TTC549 (cell line): ENCODE measurements at regions not wholly inside any gene's neighbourhood (a gene's known extent, or its start where the extent isn't known, plus 50 kb on each side); places are given as distances from the start of the nearest gene placed in this dataset.
"Not testable (repeated sequence)": the region's sequence is repeated elsewhere in the genome, so short reads cannot be mapped to it uniquely, and the experiment has no call there.

Experiments
- FAIRE-seq: peaks from 2 replicates; lab custom pipeline; 2012; peaks lifted over from hg19 to GRCh38; lab: Jason Lieb, UNC

DNA sequence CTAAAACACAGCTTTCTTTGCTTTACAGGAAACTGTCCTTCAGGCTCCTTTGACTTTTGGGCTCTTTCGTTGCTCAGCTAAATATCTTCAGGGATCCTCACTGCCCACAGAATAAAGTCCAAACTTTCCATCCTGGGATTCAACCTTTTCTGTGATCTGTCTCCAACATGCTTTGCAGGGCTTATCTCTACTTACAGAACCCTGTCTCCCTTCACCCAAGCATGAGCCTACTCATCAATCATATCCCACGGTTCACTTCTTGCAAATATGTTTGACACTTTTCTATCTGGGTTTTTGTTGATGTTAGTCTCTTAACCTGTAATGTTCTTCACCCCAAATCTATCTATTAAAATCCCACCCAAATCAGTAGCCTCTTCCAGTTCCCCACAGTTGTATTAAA, 93.5 kb upstream of the ADRA1D start:
- FAIRE-seq: no peak

DNA sequence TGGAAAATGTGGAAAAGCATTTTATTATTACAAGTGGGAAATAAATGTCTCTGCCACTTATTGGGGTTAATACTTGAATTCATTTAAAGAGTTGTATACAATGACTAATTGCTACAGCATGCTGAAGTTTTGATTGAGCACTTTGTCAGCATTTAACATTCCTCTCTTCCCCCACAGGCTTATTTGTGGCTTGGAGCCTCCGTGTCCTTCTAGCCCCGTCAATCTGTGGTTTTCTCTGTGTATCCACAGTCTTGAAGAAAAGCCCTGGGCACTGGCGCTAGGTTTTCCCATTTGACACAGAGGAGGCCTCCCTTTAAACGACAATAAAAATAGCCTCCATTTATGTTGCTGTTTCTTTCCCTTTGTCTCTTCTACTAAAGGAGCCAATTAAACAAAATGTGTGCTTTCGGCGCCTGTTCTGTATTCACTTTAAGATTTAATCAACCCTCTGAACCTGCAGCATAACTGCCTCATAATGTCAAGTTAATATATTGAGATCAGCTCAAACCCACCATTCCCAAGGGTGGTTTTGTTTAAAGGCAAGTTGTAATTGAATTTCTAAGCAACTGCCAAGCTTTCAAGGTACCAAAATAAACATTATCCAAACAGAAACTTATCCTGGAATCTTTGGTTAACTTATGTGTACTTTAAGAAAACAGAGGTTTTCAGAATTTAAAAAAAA, 92.9 kb upstream of the ADRA1D start:
- FAIRE-seq: no peak

DNA sequence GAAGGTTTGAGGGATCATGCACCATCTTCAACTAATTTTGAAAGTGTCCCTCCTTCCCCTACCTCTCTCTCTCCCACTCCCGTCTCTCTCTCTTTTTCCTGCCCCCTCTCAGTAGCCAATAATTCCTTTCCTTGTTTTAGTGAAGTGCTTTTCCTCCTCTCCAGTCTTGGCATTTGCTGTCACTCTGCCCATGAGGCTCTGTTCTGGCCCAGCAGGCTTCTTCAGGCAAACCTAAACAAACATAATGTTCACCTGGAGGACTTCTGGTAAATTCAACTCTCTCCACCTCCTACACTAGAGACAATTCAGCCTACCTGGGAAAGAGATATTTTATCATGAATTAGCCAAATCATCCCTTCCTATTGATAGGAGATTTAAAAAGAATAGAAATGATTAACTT, 86.6 kb upstream of the ADRA1D start:
- no peak for FAIRE-seq

DNA sequence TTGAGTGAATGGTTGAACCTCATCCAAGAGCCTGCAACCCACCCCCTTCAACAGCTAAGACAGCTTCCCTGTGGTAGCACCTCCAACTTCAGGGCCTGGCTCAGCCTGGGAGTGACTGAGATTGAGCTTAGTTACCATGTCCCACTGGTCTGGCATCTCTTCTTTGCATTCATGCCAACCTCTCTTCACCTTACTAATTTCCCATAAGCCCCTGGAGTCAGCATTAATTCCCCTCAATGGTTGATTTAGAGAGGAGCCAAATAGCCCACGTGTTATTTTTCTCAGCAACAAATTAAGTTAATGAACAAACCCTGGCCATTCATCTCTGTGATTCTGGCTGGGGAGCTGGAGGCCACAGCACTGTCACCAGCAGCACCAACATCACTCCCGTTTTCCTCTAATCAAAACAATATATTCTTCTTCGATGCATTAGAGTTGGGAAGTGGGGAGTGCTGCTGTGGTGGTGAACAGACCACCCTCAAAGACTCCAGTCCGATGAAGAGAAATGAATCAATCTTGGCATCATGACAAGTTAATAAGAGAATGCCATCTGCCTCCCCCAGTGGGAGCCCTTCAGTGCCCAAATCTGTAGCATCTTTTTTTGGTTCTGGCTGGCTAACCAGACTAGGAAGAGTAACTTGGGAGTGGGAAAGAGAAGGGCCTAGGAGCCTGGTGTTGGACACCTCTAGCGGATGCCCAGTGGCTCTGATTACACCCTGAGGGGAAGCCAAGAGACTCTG, 83.2 kb upstream of the ADRA1D start:
- FAIRE-seq: no peak

DNA sequence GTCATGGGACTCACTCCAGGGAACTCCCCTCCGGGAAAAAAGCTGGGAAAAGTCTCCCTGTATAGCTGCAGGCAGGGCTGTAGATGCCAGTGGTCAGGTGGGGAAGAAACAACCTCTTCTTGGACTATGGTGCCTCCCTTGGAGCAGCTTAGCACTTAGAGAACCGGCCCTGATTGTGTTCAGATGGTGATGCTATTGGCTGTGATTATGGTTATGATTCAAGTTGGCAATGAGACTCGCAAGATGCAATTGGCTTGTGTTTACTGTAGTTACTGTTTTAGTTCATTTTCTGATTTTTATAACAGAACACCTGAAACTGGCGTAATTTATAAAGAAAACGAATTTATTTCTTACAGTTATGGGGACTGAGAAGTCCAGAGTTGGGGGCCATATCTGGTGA, 80.9 kb upstream of the ADRA1D start:
- no peak for FAIRE-seq

DNA sequence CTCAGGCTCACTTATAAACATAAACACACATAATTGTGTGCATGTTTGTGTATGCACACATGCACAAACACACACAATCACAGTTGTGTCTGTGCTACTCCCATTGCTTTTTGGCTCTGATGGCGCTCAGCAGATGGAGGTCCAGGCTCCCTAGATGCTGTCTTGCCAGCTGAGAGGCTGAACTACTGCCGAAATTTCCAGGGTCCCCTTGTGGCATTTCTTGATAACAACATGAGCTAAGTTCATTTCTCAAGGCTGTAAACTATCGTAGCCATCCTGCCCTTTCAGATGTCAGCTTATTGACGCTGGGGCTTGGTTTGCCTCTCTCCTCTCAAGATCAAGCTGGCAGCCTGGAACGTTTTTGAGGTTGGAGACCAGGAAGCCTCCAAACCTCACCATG, 80.1 kb upstream of the ADRA1D start:
- FAIRE-seq: no peak

DNA sequence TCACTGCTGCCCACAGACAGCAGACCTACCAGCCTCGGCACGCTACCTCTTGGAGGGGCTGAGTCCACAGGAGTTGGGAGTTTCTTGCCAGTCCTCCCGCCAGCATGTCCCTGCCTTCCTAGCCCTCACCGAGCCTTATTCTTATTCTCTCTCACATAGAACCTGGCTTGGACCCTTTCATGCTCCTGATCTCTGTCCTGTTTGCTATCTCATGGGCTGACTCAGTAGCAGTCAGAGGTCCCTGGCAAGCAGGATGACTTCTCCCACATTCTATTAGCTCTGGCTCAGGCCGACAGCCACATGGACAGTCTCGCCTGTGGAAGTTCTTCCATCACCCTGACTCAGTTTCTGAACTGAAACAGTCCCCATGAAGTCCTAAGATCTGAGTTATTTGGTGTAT, 79.5 kb upstream of the ADRA1D start:
- FAIRE-seq: no peak

DNA sequence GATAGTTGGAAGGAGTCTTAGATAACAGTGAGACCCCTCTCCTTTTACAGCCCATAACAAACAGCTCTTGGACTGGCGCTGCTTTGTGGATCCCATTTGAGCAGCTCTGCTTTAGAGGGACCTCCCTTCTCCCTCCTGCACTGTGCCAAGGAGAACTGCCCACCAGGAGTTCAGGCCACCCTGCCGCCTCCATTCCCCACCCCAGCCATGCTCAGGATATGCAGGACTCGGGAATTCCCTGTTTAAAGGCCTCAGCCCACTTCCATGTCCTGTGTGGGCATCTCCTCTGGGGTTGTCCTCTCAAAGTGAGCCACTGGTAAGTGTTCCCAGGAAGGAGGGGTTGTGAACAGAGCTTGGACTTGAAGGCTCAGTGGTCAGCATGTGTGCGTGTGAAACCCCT, 78.9 kb upstream of the ADRA1D start:
- FAIRE-seq: no peak

DNA sequence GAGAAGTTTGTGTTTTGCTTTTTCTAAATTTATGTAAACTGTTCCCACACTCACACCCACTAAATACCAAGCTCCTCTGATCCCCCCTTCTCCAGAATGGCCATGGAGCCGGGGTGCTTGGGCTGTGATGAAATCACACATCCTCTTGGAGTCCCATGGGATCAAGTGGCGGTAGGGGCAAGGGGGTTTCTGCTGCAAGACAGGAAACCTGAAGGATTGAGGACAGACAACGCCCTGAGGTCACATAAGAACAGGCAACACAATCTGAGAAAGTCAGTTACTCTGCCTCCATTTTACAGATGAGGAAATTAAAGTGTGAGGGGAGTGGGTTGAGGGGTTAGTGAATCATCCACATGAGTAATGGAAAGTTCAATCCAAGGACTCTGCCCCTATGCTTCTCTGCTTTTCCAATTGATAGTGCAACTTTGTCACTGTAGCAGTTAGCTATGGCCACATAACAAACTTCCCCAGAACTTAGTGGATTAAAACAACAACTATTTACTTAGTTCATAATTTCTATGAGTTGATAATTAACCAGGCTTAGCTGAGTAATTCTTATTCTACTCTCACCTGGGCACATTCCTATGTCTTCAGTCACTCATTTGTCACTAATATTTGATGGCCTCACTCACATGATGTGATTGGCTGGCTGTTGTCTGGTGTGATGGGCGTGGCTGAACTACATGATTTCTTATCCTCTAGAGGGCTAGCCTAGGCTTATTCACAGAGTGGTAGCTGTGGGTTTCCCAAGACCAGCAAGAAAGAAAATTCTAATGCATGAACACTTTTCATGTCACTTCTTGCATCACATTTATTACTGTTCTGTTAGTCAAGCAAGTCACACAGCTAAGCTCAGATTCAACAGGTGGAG, 77.3 kb upstream of the ADRA1D start:
- FAIRE-seq: no peak

DNA sequence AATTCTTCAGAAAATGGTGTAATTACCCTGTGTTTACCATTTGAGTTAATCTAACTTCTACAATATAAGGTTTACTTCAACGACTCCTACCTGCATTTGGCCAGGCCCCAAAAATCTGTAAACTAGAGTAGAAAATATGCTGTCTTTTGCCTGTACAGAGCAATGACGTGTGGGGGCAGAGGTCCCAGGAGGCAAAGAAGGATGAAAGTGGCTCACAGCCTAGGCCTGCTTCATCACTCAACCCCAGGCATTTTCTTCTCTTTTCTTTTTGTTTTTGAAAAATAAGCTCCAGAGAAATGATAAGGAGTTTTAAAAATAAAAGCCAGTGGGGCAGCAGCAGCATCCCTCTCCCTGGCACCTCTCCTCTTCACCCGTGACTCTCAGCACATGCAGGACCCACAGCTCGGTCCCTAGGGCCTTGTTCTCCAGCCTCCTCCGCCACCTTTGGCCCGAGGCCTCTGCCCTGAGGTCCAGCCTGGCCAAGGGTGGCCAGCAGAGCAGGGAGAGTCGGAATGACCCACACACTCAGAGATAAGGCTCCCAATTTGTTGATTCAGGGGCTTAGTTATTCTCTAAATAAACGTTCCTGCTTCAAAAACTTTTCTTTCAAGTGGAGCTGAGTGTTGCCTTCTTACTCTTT, 76.6 kb upstream of the ADRA1D start:
- no peak for FAIRE-seq

DNA sequence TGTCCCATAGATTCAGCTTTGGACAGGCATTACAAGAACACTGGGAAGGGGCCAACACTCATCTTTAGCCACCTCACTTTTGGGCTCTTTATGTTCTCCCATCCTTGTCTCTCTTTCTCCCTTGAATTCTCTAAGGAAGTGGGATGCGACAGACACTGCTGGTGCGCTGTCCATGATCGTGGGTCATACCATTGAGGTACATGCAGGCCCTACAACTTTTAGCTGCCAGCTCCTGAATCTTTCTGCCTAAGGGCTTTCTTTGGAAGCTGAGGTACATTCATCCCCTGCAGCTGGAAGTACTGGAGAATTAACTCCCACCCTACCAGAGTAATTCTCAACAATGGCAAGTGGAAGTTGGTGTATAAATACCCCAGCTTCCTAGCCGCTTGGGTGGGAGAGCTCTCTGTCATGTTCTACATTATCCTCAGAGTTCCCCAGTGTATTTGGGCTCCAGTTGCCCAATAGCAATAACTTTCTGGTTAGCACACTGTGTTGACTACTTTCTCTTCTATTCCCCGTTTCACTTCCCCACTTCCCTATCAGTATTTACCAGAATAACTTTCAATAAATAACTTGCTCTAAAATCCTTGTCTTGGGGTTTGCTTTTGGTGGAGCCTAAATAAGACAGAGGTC, 75.6 kb upstream of the ADRA1D start:
- no peak for FAIRE-seq

DNA sequence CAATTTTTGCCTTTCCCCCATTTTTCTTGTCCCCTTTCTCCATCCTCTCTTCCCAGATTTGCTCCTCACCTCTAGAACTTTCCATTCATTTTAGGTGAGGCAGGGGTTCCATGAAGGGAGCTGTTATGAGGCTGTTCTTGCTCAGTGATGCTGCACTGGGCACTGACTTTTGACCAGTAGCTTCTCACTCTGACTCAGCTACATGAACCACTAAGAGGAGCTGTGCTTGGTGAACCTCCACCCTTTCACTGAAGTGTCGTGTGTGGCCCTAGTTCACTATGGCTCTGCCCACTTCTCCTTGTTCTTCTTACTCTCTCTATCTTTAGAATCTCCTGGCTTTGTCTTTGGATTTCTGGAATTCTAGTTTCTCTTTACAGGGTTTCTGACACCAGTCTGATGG, 73.4 kb upstream of the ADRA1D start:
- FAIRE-seq: no peak

DNA sequence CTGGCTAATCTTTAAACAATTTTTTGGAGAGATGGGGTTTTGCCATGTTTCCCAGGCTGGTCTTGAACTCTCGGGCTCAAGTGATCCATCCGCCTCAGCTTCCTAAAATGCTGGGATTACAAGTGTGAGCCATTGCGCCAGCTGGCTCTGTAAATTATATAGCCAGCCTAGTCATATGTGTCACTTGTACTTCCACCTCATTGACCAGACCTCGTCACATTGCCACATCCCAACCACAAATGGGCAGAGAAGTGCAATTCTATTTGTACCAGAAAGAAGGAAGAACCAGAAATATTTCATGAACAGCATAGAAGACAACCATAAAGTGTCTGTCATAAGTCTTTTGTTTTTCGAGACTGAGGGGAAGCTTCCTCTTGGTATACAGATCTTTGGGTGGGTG, 71.2 kb upstream of the ADRA1D start:
- FAIRE-seq: no peak

DNA sequence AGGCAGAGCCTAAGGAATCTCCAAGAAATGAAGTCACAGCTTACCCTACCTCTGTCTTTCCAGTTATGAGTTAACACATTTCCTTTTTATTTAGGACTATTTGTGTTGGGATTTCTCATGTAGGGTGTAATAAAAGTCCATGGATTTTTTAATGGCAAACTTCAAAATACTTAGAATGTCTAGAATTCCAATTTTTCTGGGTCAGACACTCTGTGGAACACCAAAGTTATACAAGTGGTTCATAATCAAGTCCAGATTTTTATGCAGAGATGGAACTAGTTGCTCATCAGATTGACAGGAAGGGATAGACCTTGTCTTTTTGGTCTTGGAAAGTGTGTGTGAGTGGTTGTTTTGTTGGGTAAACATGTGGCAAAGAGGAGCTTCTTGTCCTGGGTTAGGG, 69.8 kb upstream of the ADRA1D start:
- no peak for FAIRE-seq

DNA sequence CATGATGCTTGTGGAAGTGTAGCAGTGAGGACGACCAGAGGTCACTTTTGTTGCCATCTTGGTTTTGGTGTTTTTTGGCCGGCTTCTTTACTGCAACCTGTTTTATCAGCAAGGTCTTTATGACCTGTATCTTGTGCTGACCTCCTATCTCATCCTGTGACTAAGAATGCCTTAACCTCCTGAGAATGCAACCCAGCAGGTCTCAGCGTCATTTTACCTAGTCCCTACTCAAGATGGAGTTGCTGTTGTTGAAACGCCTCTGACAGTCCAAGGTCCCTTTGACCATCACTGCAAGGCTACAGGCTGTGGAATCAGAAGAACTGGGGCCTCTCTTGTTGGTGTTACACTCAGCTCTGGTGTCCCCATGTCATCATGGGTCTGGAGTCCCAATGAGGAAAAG, 61.5 kb upstream of the ADRA1D start:
- FAIRE-seq: not testable (repeated sequence)

DNA sequence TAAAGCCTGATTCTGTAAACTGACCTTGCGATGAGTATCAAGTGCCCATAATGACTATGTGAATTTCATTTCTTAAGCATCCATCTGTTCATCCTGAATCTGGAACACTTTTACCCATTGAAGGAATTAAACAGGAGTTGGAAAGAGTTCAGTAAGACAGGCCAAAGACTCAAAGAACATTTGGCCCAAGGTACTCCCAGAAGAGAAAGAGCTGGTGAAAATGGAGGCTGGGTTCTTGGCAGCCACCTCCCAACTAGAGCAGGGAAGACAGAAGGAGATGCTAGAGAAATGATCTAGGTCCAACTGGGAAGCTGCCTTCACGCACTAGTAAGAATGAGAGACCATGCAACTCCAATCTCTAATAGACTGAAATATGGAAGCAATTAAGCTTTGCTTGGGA, 57.1 kb upstream of the ADRA1D start:
- no peak for FAIRE-seq

DNA sequence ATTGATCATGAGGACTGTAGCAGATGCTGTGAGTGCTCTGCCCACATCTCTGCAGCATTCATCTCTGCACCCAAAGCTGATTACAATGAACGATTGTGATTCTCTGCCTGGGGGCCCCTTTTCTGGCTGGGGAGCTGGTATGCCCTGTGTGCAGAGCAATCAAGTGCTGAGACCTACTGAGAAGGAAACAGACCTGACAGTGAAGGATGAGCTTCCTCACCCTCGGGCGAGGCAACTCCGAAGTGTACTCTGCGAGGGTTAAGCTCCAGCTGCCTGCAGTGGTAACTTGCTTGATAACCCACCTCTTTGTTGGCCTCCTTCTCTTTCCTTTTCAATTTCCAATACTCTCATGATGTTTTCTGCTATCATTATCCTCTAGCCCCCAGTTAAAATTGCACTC, 56.0 kb upstream of the ADRA1D start:
- FAIRE-seq: no peak

DNA sequence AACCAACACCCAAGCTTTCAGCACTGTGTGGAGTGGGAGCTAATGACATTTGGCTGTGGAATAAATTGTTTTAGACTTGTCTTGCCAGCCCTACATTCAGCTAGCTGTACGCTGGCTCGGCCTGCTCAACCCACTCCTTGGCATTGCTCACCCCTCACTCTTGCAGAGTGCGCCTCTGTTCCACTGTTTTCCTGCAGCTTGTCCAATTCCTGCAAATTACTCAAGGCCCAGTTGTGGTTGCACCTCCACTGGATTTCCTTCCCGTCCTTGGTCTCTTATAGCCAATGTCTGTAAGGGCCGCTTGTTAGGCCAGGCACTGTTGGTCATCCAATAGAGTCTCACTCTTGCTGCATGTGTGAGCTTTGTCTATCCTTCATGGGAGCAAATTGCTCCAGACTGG, 55.5 kb upstream of the ADRA1D start:
- FAIRE-seq: no peak

DNA sequence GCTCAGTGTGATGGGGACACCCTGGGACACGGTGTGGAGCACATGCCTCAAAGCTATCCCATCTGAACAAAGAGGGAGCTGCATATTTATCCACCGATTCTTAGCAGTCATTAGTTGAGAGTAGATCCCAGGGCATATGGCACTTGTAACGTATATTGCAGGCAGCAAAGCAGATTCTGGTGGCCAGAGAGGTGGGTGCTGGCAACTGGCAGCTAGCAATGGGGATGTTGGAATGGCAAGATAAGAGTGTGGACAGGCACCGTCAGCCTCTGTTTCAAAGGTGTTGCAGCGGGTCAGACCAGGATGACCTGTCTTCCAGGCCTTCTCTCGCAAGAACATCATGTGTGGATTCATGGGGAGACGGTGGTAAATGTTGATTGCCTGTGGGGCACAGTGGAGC, 54.0 kb upstream of the ADRA1D start:
- no peak for FAIRE-seq

DNA sequence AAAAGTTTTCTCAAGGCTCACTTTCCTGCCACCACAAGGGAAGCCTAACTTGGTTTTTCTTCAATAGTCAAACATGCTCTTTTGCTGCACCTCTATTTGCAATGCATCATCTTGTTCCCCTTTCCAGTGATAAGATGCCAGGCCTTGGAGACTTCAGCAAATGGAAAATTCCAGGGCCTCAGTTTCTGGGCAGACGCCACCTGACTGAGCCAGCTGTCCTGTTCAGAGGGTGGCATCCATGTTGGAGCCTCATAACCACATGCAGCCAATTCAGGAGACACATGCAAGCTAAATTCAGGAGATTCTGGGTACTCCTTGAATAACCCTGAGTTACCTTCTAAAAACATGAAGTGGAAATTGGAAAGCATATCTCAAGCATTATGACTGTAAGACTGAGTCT, 51.8 kb upstream of the ADRA1D start:
- no peak for FAIRE-seq

DNA sequence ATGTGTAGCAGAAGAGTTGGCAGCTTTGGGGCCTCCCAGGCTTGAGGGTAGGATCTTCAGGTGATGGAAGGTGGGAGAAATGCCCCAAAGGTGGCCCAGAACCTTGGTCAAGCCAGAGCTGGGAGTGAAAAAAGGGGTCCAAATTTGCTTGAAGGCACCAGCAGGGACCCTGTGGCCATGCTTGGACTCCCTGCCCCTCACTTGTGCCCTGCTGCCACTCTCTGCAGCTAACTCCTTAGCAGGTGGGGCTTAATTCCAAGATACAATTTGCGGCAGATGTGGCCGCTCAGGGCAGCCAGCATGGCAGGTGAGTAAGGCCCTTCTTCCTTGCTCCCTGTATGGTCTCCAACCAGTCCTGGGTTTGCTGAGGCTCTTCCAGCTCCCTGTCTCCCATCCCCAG, 51.3 kb upstream of the ADRA1D start:
- no peak for FAIRE-seq

DNA sequence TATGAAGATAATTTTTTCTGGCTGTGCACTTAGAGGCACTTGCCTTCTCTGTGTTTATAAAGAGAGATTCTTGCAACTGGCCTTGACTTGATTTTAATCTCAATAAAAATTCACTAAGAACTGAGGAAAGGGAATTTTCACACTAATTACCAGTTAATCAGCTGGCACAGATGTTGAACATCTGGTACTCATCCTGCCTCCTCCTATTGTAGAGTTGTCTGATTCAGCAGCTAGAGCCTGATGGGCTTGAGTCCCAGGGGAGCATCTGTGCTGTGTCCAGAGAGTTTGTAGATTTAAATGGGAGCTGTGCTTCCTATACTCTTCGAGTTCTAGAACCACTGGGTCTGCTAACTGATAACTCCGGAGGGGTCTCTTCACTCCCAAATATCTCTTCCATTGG, 50.7 kb upstream of the ADRA1D start:
- FAIRE-seq: no peak
